ENCODE measurements at regions not wholly inside any gene's neighbourhood (a gene's known extent, or its start where the extent isn't known, plus 50 kb on each side); places are given as distances from the start of the nearest gene placed in this dataset.

DNA sequence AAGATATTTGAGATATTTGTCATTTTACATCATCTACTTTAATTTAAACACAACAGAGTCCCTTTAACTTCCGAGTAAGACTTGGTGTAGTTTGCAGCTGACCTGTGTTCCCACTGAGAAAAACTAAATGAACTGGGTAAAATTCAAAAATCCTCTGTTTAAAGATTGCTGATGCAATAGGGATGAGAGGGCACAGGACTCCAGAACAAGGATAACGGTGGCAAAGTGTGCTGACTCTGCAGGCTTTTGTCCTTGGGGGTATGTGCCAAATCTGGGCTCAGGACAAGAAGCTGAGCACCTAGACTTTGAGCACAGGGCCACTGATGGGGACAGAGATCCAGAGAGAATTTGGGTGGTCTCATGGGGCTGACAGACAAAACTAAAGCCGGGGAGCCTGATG, 156.8 kb downstream of the CCDC71L start:
- Histone ChIP-seq H3K4me1 (ENCODE audit: control insufficient read depth, extremely low read depth, insufficient read depth, low read length) (peaks cover 7% of the 10 kb centered on the region), H3K36me3 (ENCODE audit: control insufficient read depth in 2 of 2, extremely low read depth in 1 of 2, insufficient read depth in 2 of 2, low read length in 2 of 2) (no peaks in the 10 kb centered on the region), H3K4me2 (ENCODE audit: control insufficient read depth, extremely low read depth, insufficient read depth, low read depth, low read length) (no peak overlapping the region), H3K79me2 (ENCODE audit: control insufficient read depth, insufficient read depth, low read length) (no peaks in the 10 kb centered on the region), H3K4me3 (ENCODE audit: control insufficient read depth in 2 of 3, extremely low read depth in 1 of 3, insufficient read depth in 2 of 3, low read depth in 1 of 3, low read length in 3 of 3) (no peak overlapping the region), H3K27ac (ENCODE audit: control insufficient read depth, insufficient read depth, low read length) (no peak overlapping the region), H3K9me3 (ENCODE audit: control insufficient read depth, low read depth, low read length) (no peaks in the 10 kb centered on the region), H2AFZ (ENCODE audit: control insufficient read depth, low read length) (no peak overlapping the region), H3K9me1 (ENCODE audit: control insufficient read depth, extremely low read depth, insufficient read depth, low read length) (no peaks in the 10 kb centered on the region), H4K20me1 (ENCODE audit: control insufficient read depth, extremely low read depth, insufficient read depth, low read length) (no peaks in the 10 kb centered on the region), H3K9ac (ENCODE audit: control insufficient read depth, extremely low read depth, insufficient read depth, low read length) (no peak overlapping the region), H3K27me3 (ENCODE audit: control insufficient read depth, extremely low read depth, insufficient read depth, low read length) (no peaks in the 10 kb centered on the region)
- no peak for FAIRE-seq
- dilution Hi-C loops (cut with MboI; ENCODE audit: extremely low pct_ligation_motif_present, low sequenced_read_pairs) = no loop called here
- TF ChIP-seq, protein P1, sequence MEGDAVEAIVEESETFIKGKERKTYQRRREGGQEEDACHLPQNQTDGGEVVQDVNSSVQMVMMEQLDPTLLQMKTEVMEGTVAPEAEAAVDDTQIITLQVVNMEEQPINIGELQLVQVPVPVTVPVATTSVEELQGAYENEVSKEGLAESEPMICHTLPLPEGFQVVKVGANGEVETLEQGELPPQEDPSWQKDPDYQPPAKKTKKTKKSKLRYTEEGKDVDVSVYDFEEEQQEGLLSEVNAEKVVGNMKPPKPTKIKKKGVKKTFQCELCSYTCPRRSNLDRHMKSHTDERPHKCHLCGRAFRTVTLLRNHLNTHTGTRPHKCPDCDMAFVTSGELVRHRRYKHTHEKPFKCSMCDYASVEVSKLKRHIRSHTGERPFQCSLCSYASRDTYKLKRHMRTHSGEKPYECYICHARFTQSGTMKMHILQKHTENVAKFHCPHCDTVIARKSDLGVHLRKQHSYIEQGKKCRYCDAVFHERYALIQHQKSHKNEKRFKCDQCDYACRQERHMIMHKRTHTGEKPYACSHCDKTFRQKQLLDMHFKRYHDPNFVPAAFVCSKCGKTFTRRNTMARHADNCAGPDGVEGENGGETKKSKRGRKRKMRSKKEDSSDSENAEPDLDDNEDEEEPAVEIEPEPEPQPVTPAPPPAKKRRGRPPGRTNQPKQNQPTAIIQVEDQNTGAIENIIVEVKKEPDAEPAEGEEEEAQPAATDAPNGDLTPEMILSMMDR (optimal IDR thresholded peaks at IDR 0.05 in 1 of 3, IDR thresholded peaks at IDR 0.05 in 1 of 3, conservative IDR thresholded peaks at IDR 0.05 in 1 of 3; ENCODE audit: extremely low read depth in 1 of 3, insufficient read depth in 2 of 3, low read length in 3 of 3) = no peak
- TF ChIP-seq EZH2 (IDR thresholded peaks at IDR 0.05; ENCODE audit: low read length) = no peak
- DNase-seq (ENCODE audit: low read depth, low spot score) = no peak

DNA sequence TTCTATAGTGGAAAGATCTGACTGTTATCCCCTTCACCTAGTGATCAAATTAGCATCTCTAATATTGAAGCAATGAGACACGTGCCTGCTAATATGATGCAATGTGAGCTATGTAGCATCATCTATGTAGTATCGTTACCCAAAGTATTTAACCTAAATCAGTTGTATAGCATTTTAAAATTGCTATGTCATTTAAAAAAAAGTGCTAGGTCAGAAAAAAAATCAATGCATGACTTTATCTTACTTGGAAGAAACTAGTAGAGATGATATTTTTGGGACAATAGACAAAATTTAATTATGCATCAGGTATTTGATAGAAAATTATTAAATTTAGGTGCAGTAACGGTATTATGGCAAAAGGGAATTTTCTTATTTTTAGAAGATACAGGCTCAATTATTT, 157.3 kb downstream of the CCDC71L start:
- no peak overlapping the region for H3K4me2 ChIP-seq (ENCODE audit: control insufficient read depth, extremely low read depth, insufficient read depth, low read depth, low read length)
- DNase-seq (ENCODE audit: low read depth, low spot score) (no peak), FAIRE-seq (no peak)
- H2AFZ ChIP-seq (ENCODE audit: control insufficient read depth, low read length) = no peak overlapping the region
- no peaks in the 10 kb centered on the region for H3K36me3 ChIP-seq (ENCODE audit: control insufficient read depth in 2 of 2, extremely low read depth in 1 of 2, insufficient read depth in 2 of 2, low read length in 2 of 2)
- dilution Hi-C loops (cut with MboI; ENCODE audit: extremely low pct_ligation_motif_present, low sequenced_read_pairs) = no loop called here
- H3K9ac ChIP-seq (ENCODE audit: control insufficient read depth, extremely low read depth, insufficient read depth, low read length) = no peak overlapping the region
- H3K4me1 ChIP-seq (ENCODE audit: control insufficient read depth, extremely low read depth, insufficient read depth, low read length) = peaks cover 7% of the 10 kb centered on the region
- no peak overlapping the region for H3K27ac ChIP-seq (ENCODE audit: control insufficient read depth, insufficient read depth, low read length)
- H3K27me3 ChIP-seq (ENCODE audit: control insufficient read depth, extremely low read depth, insufficient read depth, low read length) = no peaks in the 10 kb centered on the region
- H3K9me3 ChIP-seq (ENCODE audit: control insufficient read depth, low read depth, low read length) = no peaks in the 10 kb centered on the region
- H3K4me3 ChIP-seq (ENCODE audit: control insufficient read depth in 2 of 3, extremely low read depth in 1 of 3, insufficient read depth in 2 of 3, low read depth in 1 of 3, low read length in 3 of 3) = no peak overlapping the region
- H4K20me1 ChIP-seq (ENCODE audit: control insufficient read depth, extremely low read depth, insufficient read depth, low read length) = no peaks in the 10 kb centered on the region
- no peaks in the 10 kb centered on the region for H3K79me2 ChIP-seq (ENCODE audit: control insufficient read depth, insufficient read depth, low read length)
- no peaks in the 10 kb centered on the region for H3K9me1 ChIP-seq (ENCODE audit: control insufficient read depth, extremely low read depth, insufficient read depth, low read length)
- TF ChIP-seq, protein P1 (optimal IDR thresholded peaks at IDR 0.05 in 1 of 3, IDR thresholded peaks at IDR 0.05 in 1 of 3, conservative IDR thresholded peaks at IDR 0.05 in 1 of 3; ENCODE audit: extremely low read depth in 1 of 3, insufficient read depth in 2 of 3, low read length in 3 of 3) = no peak
- no peak for TF ChIP-seq EZH2 (IDR thresholded peaks at IDR 0.05; ENCODE audit: low read length)
